C4-2B (cell line): ENCODE measurements at regions not wholly inside any gene's neighbourhood (a gene's known extent, or its start where the extent isn't known, plus 50 kb on each side); places are given as distances from the start of the nearest gene placed in this dataset.

Experiments
- H3K27ac ChIP-seq: fragments of 450-650 bp; 2 replicates; pipeline ENCODE4 v1.5.1; 2017
- CTCF ChIP-seq: fragments of 450-650 bp; conservative IDR thresholded peaks from 2 replicates; pipeline ENCODE4 v1.5.1; 2017; ENCODE audit warnings: mild to moderate bottlenecking
- ZFX ChIP-seq: fragments of 450-650 bp; IDR thresholded peaks from 2 replicates; pipeline ENCODE4 v1.6.1; 2017

DNA sequence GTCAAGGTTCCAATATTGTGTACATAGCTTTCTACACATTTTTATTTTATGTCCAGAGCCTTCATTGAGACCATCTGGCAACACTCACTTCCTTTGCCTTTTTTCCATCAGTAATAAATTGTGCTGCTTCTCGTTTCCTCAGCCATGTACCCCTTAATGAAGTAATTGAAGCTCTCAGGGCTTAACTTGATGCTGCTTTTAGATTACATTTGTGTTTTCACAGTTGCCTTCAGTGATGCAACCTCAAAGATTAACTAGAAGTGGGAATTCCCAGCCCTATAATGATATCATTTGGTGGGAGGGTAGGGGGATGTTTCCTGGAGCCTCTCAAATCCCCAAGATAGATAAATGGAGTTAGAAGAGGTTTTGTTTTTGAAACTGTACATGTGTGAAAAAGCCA, 80.2 kb upstream of the KRR1 start:
- no peak for TF ChIP-seq ZFX
- H3K27ac ChIP-seq: no peak overlapping the region

GRCh38 chr12:75589801-75590200, 78.4 kb upstream of the KRR1 start:
- no peak overlapping the region for H3K27ac ChIP-seq

DNA sequence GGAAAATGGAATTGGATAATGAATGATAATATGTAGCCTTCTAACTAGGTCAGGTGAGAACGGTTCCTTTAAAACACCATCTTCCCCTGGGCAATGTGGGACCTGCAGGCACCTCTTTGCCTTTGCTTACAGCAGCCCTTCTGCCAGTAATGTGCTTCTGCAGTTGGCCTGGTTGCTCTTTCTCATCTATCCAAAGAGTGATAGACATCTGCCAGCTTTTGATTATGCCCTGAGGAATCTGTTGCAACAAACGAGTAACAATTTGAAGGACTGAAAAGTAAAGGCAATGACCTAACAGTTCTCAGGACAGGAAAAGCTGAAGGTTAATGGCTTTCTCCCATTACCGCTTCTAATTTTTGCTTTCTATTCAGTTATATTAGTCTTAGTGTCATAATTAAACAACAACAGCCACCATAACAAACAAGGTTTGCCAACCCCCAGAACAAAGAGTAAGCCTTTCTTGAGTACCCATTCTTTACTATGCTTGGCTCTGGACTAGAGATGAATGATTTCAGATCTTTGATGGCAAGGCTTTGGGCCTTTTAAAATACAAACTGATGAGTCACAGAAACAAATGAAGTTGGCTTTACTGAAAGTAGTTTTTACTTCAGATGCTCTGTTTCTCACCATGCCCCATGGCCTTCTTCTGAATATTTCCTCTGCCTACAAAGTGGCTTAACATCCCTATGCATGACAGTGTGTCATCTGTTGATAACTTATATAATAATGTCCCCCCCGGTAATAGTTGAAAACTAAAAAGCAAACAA, 76.1 kb upstream of the KRR1 start:
- no peak overlapping the region for H3K27ac ChIP-seq

More at GRCh38 chr12:75589801-75590200, 78.4 kb upstream of the KRR1 start:
- TF ChIP-seq CTCF (no peak), ZFX (no peak)

GRCh38 chr12:75585330-75585729, 73.9 kb upstream of the KRR1 start:
- TF ChIP-seq CTCF: no peak
- no peak for TF ChIP-seq ZFX
- no peak overlapping the region for H3K27ac ChIP-seq

More for the DNA sequence above, 76.1 kb upstream of the KRR1 start:
- TF ChIP-seq ZFX (no peak), CTCF (no peak)

GRCh38 chr12:75583355-75583754, 71.9 kb upstream of the KRR1 start:
- no peak overlapping the region for H3K27ac ChIP-seq

DNA sequence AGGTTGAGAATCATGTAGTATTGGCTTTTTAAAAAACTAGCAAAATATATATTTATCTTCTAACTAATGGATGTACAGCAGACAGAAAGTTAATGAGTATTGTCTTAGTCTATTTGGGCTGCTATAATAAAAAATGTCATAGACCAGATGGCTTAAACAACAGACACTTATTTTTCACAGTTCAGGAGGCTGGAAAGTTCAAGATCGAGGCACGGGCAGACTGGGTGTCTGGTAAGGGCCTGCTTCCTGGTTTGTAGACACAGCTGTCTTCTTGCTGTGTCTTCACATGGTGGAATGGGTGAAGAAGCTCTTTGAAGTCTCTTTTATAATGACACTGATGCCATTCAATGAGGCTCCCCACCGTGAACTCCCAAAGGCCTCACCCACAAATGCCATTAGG, 70.1 kb upstream of the KRR1 start:
- TF ChIP-seq ZFX (no peak), CTCF (no peak)
- H3K27ac ChIP-seq: no peak overlapping the region

More at GRCh38 chr12:75583355-75583754, 71.9 kb upstream of the KRR1 start:
- TF ChIP-seq CTCF: no peak
- TF ChIP-seq ZFX: no peak

- H3K27ac ChIP-seq: no peak overlapping the region
- TF ChIP-seq ZFX: no peak
- no peak for TF ChIP-seq CTCF
These were observed 68.1 kb upstream of the KRR1 start for GRCh38 chr12:75579552-75579951.

- H3K27ac ChIP-seq: no peak overlapping the region
- TF ChIP-seq CTCF (no peak), ZFX (no peak)
These were observed 67.1 kb upstream of the KRR1 start for GRCh38 chr12:75578546-75578945.
